CD14-positive monocyte (primary cell): ENCODE measurements at regions not wholly inside any gene's neighbourhood (a gene's known extent, or its start where the extent isn't known, plus 50 kb on each side); places are given as distances from the start of the nearest gene placed in this dataset.

Experiments used
- DNase-seq, 3 donors: peaks; one replicate each; pipeline ENCODE4 v3.0.0-alpha.2; 2011 to 2022
- H2AFZ ChIP-seq: 2 replicates; pipeline ENCODE4 v1.6.0; 2012; ENCODE audit warnings: mild to moderate bottlenecking, low read depth, low read length, inconsistent platforms; ENCODE audit not compliant: insufficient read depth, poor library complexity, severe bottlenecking
- H3K27ac ChIP-seq, 2 donors: 1 replicate in 1 of 2; 2 replicates in 1 of 2; pipeline ENCODE4 v1.5.1; 2012 to 2013; ENCODE audit warnings: low read length in 2 of 2, control low read depth in 1 of 2, inconsistent platforms in 1 of 2, low read depth in 1 of 2, mild to moderate bottlenecking in 1 of 2
- H3K27me3 ChIP-seq, 2 donors: one replicate each; pipeline versions ENCODE4 v1.6.0 to v1.6.1; 2011 to 2013; ENCODE audit warnings: low read length in 2 of 2; ENCODE audit not compliant: control insufficient read depth in 2 of 2, insufficient read depth in 2 of 2
- H3K36me3 ChIP-seq, 2 donors: replicated peaks in 1 of 2; 1 replicate in 1 of 2; 2 replicates in 1 of 2; pipeline versions ENCODE4 v1.5.1 to v1.6.1; 2012 to 2013; ENCODE audit warnings: low read length in 2 of 2, control low read depth in 1 of 2, inconsistent platforms in 1 of 2, mild to moderate bottlenecking in 1 of 2; ENCODE audit not compliant: insufficient read depth in 2 of 2, control insufficient read depth in 1 of 2
- H3K4me1 ChIP-seq, 2 donors: 1 replicate in 1 of 2; 2 replicates in 1 of 2; pipeline versions ENCODE4 v1.5.1 to v1.6.1; 2012 to 2013; ENCODE audit warnings: low read length in 2 of 2, control low read depth in 1 of 2, inconsistent platforms in 1 of 2, mild to moderate bottlenecking in 1 of 2, moderate library complexity in 1 of 2; ENCODE audit not compliant: insufficient read depth in 2 of 2, control insufficient read depth in 1 of 2
- H3K4me2 ChIP-seq: replicated peaks from 2 replicates; pipeline ENCODE3; 2012; ENCODE audit warnings: low read length, moderate library complexity, mild to moderate bottlenecking; ENCODE audit not compliant: poor library complexity, severe bottlenecking; ENCODE audit errors: extremely low read depth
- H3K4me3 ChIP-seq, 3 experiments: fragments of 200-600 bp in 1 of 3; sonication (generic) in 1 of 3; replicated peaks in 1 of 3; 1 replicate in 2 of 3; 2 replicates in 1 of 3; pipeline ENCODE4 v1.5.1; 2011 to 2013; ENCODE audit warnings: low read length in 3 of 3, mild to moderate bottlenecking in 3 of 3, control low read depth in 2 of 3, low read depth in 2 of 3, inconsistent platforms in 1 of 3, moderate library complexity in 1 of 3
- H3K79me2 ChIP-seq: 2 replicates; pipeline ENCODE4 v1.6.0; 2012; ENCODE audit warnings: mild to moderate bottlenecking, control low read depth, inconsistent platforms, low read length, moderate library complexity; ENCODE audit not compliant: insufficient read depth
- H3K9ac ChIP-seq: 2 replicates; pipeline ENCODE4 v1.6.0; 2017; ENCODE audit warnings: low read length, mild to moderate bottlenecking; ENCODE audit not compliant: insufficient read depth, poor library complexity, severe bottlenecking
- H3K9me3 ChIP-seq, 2 donors: replicated peaks in 1 of 2; 1 replicate in 1 of 2; 2 replicates in 1 of 2; pipeline versions ENCODE4 v1.5.1 to v1.6.1; 2012 to 2013; ENCODE audit warnings: low read length in 2 of 2, control low read depth in 1 of 2; ENCODE audit not compliant: control insufficient read depth in 1 of 2, insufficient read depth in 1 of 2
- H4K20me1 ChIP-seq: 2 replicates; pipeline ENCODE4 v1.6.0; 2012; ENCODE audit warnings: mild to moderate bottlenecking, low read length, control low read depth, moderate library complexity; ENCODE audit not compliant: insufficient read depth
- H3K27ac Mint-ChIP-seq, 7 donors: one replicate each; pipeline ENCODE4 v1.8.0; 2020; ENCODE audit warnings: mild to moderate bottlenecking in 7 of 7, mixed read lengths in 7 of 7, moderate library complexity in 6 of 7, inconsistent platforms in 2 of 7
- H3K27me3 Mint-ChIP-seq, 3 donors: one replicate each; pipeline ENCODE4 v1.8.0; 2021 to 2022; ENCODE audit warnings: low read depth in 3 of 3, mild to moderate bottlenecking in 3 of 3, mixed read lengths in 3 of 3, moderate library complexity in 3 of 3, inconsistent platforms in 1 of 3
- H3K36me3 Mint-ChIP-seq, 2 donors: one replicate each; pipeline ENCODE4 v1.8.0; 2020; ENCODE audit warnings: mixed read lengths in 2 of 2, inconsistent platforms in 1 of 2, mild to moderate bottlenecking in 1 of 2
- H3K4me1 Mint-ChIP-seq: one replicate; pipeline ENCODE4 v1.8.0; 2020; ENCODE audit warnings: mild to moderate bottlenecking, mixed read lengths
- H3K4me3 Mint-ChIP-seq, 2 donors: one replicate each; pipeline ENCODE4 v1.8.0; 2020; ENCODE audit warnings: mild to moderate bottlenecking in 2 of 2, mixed read lengths in 2 of 2, moderate library complexity in 1 of 2
- H3K9me3 Mint-ChIP-seq, 7 donors: one replicate each; pipeline ENCODE4 v1.8.0; 2020 to 2022; ENCODE audit warnings: mixed read lengths in 7 of 7, mild to moderate bottlenecking in 6 of 7, moderate library complexity in 6 of 7, inconsistent platforms in 2 of 7
- WGBS: methylation state at CpG from one replicate; pipeline ENCODE4 v1.1.5; 2013; ENCODE audit warnings: missing lambda C conversion rate; ENCODE audit not compliant: insufficient coverage; 5-methylcytosine and 5-hydroxymethylcytosine counted together
- intact Hi-C, 2 donors: fragments of 100-400 bp; cut with micrococcal nuclease; formaldehyde crosslinking; loops; one replicate each; pipeline versions ENCODE4 v1.15.0 to v1.15.1; 2023
- TF ChIP-seq, protein P1 (sequence below): fragments of 200-600 bp; IDR thresholded peaks from one replicate; pipeline ENCODE4 v1.8.0; 2022; ENCODE audit warnings: antibody characterized with exemption, mild to moderate bottlenecking

DNA sequence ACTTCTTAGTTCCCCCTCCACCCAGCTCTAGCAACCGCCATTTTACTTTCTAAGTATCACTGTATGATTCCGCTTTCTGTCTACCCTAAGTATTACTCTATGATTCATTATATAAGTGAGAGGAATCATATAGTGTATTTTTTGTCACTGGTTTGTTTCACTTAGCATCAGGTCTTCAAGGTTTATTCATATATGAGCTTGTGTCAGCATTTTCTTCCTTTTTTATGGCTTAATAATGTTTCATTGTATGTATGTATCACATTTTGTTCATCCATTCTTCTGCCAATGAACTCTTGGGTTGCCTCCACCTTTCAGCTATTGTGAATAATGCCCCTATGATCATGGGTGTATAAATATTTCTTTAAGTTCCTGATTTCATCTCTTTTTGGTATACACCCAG is 222.8 kb downstream of the SNCAIP start:
- WGBS = no CpG with 5 or more reads among the region's 2 CpGs

DNA sequence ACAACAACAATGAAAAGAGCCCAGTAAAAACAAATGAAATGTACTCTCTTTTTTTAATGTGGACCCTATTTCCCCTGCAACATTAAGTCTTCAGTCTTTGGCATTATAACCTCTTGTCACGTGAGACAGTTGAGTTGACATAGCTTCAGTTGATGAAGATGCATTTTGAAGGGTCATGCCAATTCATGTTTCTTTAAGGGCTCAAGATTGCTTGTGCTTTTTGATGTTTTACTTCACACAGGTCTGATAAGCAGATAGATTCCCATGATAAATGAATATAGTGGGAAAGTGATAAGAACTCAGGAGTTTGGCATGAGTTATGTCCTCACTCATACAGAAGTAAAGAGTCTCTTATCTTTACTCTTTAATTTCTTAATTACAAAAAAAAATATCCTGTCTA is 229.4 kb downstream of the SNCAIP start:
- H3K27ac Mint-ChIP-seq = no peak overlapping the region
- no peaks in the 10 kb centered on the region for H3K36me3 Mint-ChIP-seq
- no peaks in the 10 kb centered on the region for H3K4me1 Mint-ChIP-seq
- Histone ChIP-seq H3K27me3 (no peaks in the 10 kb centered on the region), H2AFZ (no peak overlapping the region), H3K36me3 (no peaks in the 10 kb centered on the region), H4K20me1 (no peaks in the 10 kb centered on the region), H3K27ac (no peak overlapping the region), H3K4me2 (no peak overlapping the region), H3K9ac (no peak overlapping the region), H3K79me2 (no peaks in the 10 kb centered on the region), H3K4me3 (no peak overlapping the region), H3K4me1 (no peaks in the 10 kb centered on the region), H3K9me3 (no peaks in the 10 kb centered on the region)
- DNase-seq = no peak
- peaks cover 1 to 7% (median 5%) of the 10 kb centered on the region in 3 donors for H3K27me3 Mint-ChIP-seq
- no peak overlapping the region for H3K4me3 Mint-ChIP-seq
- intact Hi-C loops = no loop called here
- WGBS = 100% methylated on average over 1 of the region's 1 CpG
- peaks cover 0 to 5% (median 0%) of the 10 kb centered on the region in 7 donors for H3K9me3 Mint-ChIP-seq
- TF ChIP-seq, protein P1, sequence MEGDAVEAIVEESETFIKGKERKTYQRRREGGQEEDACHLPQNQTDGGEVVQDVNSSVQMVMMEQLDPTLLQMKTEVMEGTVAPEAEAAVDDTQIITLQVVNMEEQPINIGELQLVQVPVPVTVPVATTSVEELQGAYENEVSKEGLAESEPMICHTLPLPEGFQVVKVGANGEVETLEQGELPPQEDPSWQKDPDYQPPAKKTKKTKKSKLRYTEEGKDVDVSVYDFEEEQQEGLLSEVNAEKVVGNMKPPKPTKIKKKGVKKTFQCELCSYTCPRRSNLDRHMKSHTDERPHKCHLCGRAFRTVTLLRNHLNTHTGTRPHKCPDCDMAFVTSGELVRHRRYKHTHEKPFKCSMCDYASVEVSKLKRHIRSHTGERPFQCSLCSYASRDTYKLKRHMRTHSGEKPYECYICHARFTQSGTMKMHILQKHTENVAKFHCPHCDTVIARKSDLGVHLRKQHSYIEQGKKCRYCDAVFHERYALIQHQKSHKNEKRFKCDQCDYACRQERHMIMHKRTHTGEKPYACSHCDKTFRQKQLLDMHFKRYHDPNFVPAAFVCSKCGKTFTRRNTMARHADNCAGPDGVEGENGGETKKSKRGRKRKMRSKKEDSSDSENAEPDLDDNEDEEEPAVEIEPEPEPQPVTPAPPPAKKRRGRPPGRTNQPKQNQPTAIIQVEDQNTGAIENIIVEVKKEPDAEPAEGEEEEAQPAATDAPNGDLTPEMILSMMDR = no peak

More for the DNA sequence above, 222.8 kb downstream of the SNCAIP start:
- H3K27me3 ChIP-seq = no peaks in the 10 kb centered on the region
- H3K79me2 ChIP-seq = no peaks in the 10 kb centered on the region
- intact Hi-C loops = no loop called here
- no peak overlapping the region for H3K4me3 ChIP-seq
- H3K9ac ChIP-seq = no peak overlapping the region
- H3K36me3 Mint-ChIP-seq = no peaks in the 10 kb centered on the region
- no peak overlapping the region for H3K4me3 Mint-ChIP-seq
- H4K20me1 ChIP-seq = no peaks in the 10 kb centered on the region
- no peaks in the 10 kb centered on the region for H3K4me1 ChIP-seq
- H2AFZ ChIP-seq = no peak overlapping the region
- no peaks in the 10 kb centered on the region for H3K4me1 Mint-ChIP-seq
- H3K27ac ChIP-seq = no peak overlapping the region
- H3K4me2 ChIP-seq = no peak overlapping the region
- peaks cover 1 to 4% (median 3%) of the 10 kb centered on the region in 3 donors for H3K27me3 Mint-ChIP-seq
- no peaks in the 10 kb centered on the region for H3K9me3 ChIP-seq
- peaks cover 0 to 3% (median 0%) of the 10 kb centered on the region in 7 donors for H3K9me3 Mint-ChIP-seq
- H3K27ac Mint-ChIP-seq = no peak overlapping the region
- no peaks in the 10 kb centered on the region for H3K36me3 ChIP-seq
- TF ChIP-seq, protein P1 = no peak
- DNase-seq = no peak
